B cell (primary cell): ENCODE measurements at regions not wholly inside any gene's neighbourhood (a gene's known extent, or its start where the extent isn't known, plus 50 kb on each side); places are given as distances from the start of the nearest gene placed in this dataset.

Experiments
- EZH2 ChIP-seq: IDR thresholded peaks from 2 replicates; pipeline ENCODE4 v1.6.1; 2012; ENCODE audit warnings: borderline replicate concordance, low read depth, mild to moderate bottlenecking, moderate library complexity, low read length; ENCODE audit not compliant: insufficient read depth, poor library complexity, severe bottlenecking
- TF ChIP-seq, protein P1 (sequence below): fragments of 200-600 bp; IDR thresholded peaks from one replicate; pipeline ENCODE4 v1.8.0; 2022; ENCODE audit warnings: antibody characterized with exemption, mild to moderate bottlenecking

DNA sequence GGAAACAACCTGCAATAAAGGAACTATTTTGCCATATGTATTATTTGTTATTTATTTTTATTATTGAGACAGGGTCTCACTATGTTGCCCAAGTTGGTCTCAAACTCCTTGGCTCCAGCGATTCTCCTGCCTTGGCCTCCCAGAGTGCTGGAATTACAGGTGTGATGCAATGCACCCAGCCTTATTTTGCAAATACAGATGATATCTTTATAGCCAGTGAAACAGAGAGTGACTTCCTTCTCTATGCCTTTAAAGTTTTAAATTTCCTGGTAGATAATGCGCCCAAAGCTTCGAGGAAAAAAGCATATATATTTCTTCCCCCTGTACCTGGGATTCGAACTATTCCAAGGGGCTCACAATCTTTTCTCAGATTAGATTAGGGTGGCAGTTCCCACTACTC, 601.1 kb upstream of the HTR2C start:
- TF ChIP-seq, protein P1, sequence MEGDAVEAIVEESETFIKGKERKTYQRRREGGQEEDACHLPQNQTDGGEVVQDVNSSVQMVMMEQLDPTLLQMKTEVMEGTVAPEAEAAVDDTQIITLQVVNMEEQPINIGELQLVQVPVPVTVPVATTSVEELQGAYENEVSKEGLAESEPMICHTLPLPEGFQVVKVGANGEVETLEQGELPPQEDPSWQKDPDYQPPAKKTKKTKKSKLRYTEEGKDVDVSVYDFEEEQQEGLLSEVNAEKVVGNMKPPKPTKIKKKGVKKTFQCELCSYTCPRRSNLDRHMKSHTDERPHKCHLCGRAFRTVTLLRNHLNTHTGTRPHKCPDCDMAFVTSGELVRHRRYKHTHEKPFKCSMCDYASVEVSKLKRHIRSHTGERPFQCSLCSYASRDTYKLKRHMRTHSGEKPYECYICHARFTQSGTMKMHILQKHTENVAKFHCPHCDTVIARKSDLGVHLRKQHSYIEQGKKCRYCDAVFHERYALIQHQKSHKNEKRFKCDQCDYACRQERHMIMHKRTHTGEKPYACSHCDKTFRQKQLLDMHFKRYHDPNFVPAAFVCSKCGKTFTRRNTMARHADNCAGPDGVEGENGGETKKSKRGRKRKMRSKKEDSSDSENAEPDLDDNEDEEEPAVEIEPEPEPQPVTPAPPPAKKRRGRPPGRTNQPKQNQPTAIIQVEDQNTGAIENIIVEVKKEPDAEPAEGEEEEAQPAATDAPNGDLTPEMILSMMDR, result no peak
- TF ChIP-seq EZH2, result no peak
